Mononuclear cell (primary cell): ENCODE measurements at regions not wholly inside any gene's neighbourhood (a gene's known extent, or its start where the extent isn't known, plus 50 kb on each side); places are given as distances from the start of the nearest gene placed in this dataset.

Source experiments
- H3K27me3 ChIP-seq: 2 replicates; pipeline ENCODE4 v1.6.0; 2011; ENCODE audit warnings: low read length, control low read depth; ENCODE audit not compliant: insufficient read depth
- H3K4me1 ChIP-seq: 2 replicates; pipeline ENCODE4 v1.5.1; 2011; ENCODE audit warnings: mild to moderate bottlenecking, low read length, control low read depth; ENCODE audit not compliant: insufficient read depth
- H3K4me3 ChIP-seq: 2 replicates; pipeline ENCODE4 v1.5.1; 2011; ENCODE audit warnings: mild to moderate bottlenecking, low read length, moderate library complexity
- H3K9me3 ChIP-seq: 2 replicates; pipeline ENCODE4 v1.5.1; 2011; ENCODE audit warnings: low read depth, mild to moderate bottlenecking, control low read depth, low read length

DNA sequence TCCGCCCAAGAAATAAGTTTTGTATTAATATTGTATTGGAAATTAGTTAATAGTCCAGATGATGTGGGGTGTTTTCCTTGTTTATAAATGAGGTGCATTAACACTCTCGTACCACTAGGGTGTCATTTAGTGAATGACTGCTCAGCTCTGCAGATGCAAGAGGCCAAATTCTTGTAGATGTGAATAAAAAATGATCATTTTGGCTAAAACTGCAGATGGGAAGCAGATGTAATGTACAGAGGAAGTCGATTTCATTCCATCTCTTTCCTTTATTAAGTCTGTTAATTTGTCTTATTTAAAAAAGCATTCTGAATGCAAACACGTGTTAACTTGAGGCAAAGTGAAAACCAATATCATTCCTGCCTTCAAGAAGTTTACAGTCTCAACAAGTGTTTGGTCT lies 108.1 kb downstream of the DHX15 start:
- Histone ChIP-seq H3K4me3 (no peak overlapping the region), H3K4me1 (peaks cover 18% of the 10 kb centered on the region), H3K27me3 (peaks cover 37% of the 10 kb centered on the region), H3K9me3 (no peaks in the 10 kb centered on the region)

DNA sequence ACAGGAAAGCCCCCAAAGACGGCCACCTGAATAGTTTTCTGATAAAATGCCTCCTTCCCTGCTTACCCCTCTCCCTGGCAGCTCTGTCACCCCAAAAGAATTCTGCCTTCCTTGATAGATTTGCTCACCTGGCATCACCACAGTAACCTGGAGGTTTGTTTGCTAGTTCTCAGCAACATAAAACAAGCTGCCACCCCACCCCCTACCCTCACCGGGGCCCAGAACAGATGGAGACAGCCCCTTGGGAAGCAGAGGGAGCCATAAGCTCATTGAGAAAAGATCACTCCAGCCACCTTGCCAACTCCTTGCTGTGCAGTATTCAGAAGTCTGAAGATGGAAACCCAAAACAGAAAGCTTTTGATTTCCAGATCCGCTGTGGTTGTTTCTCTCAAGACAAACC lies 108.6 kb downstream of the DHX15 start:
- no peak overlapping the region for H3K4me3 ChIP-seq
- H3K27me3 ChIP-seq: peaks cover 40% of the 10 kb centered on the region
- peaks cover 22% of the 10 kb centered on the region for H3K4me1 ChIP-seq
- no peaks in the 10 kb centered on the region for H3K9me3 ChIP-seq

GRCh38 chr4:24473309-24473721 lies 111.0 kb downstream of the DHX15 start:
- peaks cover 61% of the 10 kb centered on the region for H3K27me3 ChIP-seq
- peaks cover 31% of the 10 kb centered on the region for H3K4me1 ChIP-seq
- H3K9me3 ChIP-seq: no peaks in the 10 kb centered on the region
- H3K4me3 ChIP-seq: no peak overlapping the region

DNA sequence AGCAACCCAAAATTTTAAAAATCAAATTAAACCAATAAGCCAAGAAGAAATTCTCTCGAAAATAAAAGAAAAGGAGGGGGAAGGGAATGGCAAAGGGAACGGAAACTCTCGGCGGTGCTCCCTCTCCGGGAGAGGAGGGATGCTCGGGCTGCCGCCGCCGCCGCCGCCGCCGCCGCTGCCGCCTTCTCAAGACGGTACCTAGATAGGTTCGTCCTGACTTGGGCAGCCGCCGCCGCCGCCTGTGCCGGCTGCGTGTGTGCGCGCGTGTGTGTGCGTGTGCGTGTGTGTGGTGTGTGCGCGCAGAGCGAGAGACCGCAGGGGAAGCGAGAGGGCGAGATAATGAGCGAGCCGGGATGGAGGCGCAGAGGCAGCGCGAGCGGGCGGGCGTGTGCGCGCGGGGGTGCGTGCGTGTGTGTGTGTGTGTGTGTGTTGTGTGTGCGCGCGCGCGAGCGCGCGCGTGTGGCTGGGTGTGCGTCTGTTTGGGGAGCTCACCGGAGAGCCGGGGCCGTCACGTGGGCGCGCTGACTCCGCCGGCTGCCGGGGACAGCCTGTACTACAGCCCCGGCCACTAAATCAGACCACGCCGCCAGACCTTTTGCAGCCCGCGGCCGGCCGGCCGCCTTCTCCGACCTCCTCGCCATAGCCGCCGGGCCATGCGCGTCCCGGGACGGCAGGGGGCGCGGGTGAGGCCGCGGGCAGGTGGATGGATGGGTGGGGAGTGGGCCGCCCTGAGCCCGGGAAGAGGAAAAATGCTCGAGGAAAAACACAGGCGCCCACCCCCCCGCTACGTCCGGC lies 111.6 kb downstream of the DHX15 start:
- Histone ChIP-seq H3K4me1 (peaks cover 31% of the 10 kb centered on the region), H3K4me3 (peak overlapping the region; percentile 23), H3K9me3 (no peaks in the 10 kb centered on the region), H3K27me3 (peaks cover 67% of the 10 kb centered on the region)

- Histone ChIP-seq H3K4me3 (peak overlapping the region; percentile 23), H3K27me3 (peaks cover 73% of the 10 kb centered on the region), H3K9me3 (no peaks in the 10 kb centered on the region), H3K4me1 (peaks cover 31% of the 10 kb centered on the region)
Observed at GRCh38 chr4:24472161-24472510, 112.2 kb downstream of the DHX15 start.

GRCh38 chr4:24471486-24472160 lies 112.7 kb downstream of the DHX15 start:
- Histone ChIP-seq H3K4me3 (no peak overlapping the region), H3K27me3 (peaks cover 75% of the 10 kb centered on the region), H3K9me3 (no peaks in the 10 kb centered on the region), H3K4me1 (peaks cover 31% of the 10 kb centered on the region)

- Histone ChIP-seq H3K27me3 (peaks cover 79% of the 10 kb centered on the region), H3K4me3 (no peak overlapping the region), H3K9me3 (no peaks in the 10 kb centered on the region), H3K4me1 (peaks cover 31% of the 10 kb centered on the region)
Observed at GRCh38 chr4:24470666-24471485, 113.5 kb downstream of the DHX15 start.

DNA sequence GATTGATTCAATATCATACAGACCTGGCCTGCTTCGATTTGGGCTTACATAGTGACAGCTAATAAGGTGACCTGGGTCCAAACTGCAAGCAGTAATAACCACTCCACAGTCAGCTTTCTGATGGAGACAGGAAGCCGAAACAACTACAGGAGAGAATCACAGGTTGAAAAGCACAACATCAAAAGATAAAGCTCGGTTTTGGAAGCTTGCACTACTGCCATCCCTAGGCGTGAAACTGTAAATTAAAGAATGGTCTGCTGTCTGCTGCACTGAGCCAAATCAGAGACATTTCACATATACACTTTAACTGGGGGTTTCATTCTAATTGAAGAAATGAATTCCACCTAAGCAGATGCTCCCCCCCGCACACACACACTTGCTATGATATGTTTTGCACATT lies 116.3 kb downstream of the DHX15 start:
- H3K27me3 ChIP-seq: peaks cover 69% of the 10 kb centered on the region
- no peaks in the 10 kb centered on the region for H3K9me3 ChIP-seq
- H3K4me3 ChIP-seq: no peak overlapping the region
- peaks cover 27% of the 10 kb centered on the region for H3K4me1 ChIP-seq

DNA sequence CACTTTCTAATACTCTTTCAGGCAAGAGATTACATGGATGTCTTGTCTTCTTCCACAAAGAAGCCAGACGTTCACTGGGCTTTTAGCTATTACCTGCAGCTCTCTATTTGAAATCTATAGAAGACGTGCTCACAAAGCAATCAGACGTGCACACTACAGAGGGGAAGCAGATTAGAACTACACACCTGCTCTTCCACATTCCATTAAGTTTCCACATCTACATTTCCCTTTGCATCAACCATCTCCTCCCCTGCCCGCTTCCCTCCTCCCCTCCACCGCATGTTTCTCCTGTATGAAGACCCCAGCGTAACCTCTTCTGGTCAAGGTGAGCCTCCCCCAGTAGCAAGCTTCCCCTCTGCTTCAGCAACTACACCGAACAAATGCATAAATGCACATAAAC lies 119.8 kb downstream of the DHX15 start:
- Histone ChIP-seq H3K4me1 (no peaks in the 10 kb centered on the region), H3K9me3 (no peaks in the 10 kb centered on the region), H3K27me3 (peaks cover 55% of the 10 kb centered on the region), H3K4me3 (no peak overlapping the region)

- no peaks in the 10 kb centered on the region for H3K4me1 ChIP-seq
- H3K9me3 ChIP-seq: no peaks in the 10 kb centered on the region
Observed at GRCh38 chr4:24456431-24456830, 127.9 kb downstream of the DHX15 start.

GRCh38 chr4:24453951-24454350 lies 130.4 kb downstream of the DHX15 start:
- Histone ChIP-seq H3K4me1 (no peaks in the 10 kb centered on the region), H3K4me3 (no peak overlapping the region), H3K27me3 (no peaks in the 10 kb centered on the region), H3K9me3 (no peaks in the 10 kb centered on the region)

More at GRCh38 chr4:24456431-24456830, 127.9 kb downstream of the DHX15 start:
- Histone ChIP-seq H3K4me3 (no peak overlapping the region), H3K27me3 (no peaks in the 10 kb centered on the region)

- Histone ChIP-seq H3K27me3 (no peaks in the 10 kb centered on the region), H3K4me3 (no peak overlapping the region), H3K4me1 (no peaks in the 10 kb centered on the region), H3K9me3 (no peaks in the 10 kb centered on the region)
Observed at GRCh38 chr4:24451870-24452269, 132.5 kb downstream of the DHX15 start.

- Histone ChIP-seq H3K4me3 (no peak overlapping the region), H3K9me3 (no peaks in the 10 kb centered on the region), H3K4me1 (no peaks in the 10 kb centered on the region), H3K27me3 (no peaks in the 10 kb centered on the region)
Observed at GRCh38 chr4:24443200-24443599, 141.2 kb downstream of the DHX15 start.

- H3K9me3 ChIP-seq: no peaks in the 10 kb centered on the region
- no peaks in the 10 kb centered on the region for H3K4me1 ChIP-seq
- no peaks in the 10 kb centered on the region for H3K27me3 ChIP-seq
- H3K4me3 ChIP-seq: no peak overlapping the region
Observed at GRCh38 chr4:24440765-24441164, 143.6 kb downstream of the DHX15 start.

DNA sequence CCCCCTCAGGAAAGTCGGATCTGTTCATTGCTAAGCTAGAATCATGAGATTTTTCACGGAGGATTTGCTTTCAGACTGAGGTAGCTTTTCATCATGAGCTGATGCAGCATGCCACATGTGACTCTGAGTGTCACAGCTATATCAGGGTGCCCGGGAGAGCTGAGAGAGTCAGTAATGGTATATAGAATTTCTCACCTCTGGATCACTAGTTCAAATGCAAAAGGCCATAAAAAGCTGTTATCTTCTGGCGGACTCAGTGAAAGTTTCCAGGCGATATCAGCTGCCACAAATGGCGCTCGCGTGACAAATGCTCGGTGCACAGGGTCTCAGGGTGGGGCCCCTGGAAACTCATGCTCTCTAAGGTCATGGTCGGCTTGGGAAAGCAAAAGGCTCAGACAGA lies 150.1 kb downstream of the DHX15 start:
- H3K27me3 ChIP-seq: no peaks in the 10 kb centered on the region
- no peak overlapping the region for H3K4me3 ChIP-seq
- H3K9me3 ChIP-seq: no peaks in the 10 kb centered on the region
- H3K4me1 ChIP-seq: no peaks in the 10 kb centered on the region
